ENCODE measurements at regions not wholly inside any gene's neighbourhood (a gene's known extent, or its start where the extent isn't known, plus 50 kb on each side); places are given as distances from the start of the nearest gene placed in this dataset.

- no peak for TF ChIP-seq REST (IDR thresholded peaks at IDR 0.05; ENCODE audit: unreplicated experiment)
- TF ChIP-seq CTCF (conservative IDR thresholded peaks at IDR 0.05; ENCODE audit: low read depth in 2 of 2) = no peak
- no peak for TF ChIP-seq ZNF331 (CRISPR knock-in tag; IDR thresholded peaks at IDR 0.05; ENCODE audit: low read depth)
- no peak for TF ChIP-seq ETS1 (IDR thresholded peaks at IDR 0.05)
These were observed 190.4 kb upstream of the KRR1 start (continued) for GRCh38 chr12:75701859-75702258.

- no peaks in the 10 kb centered on the region for H3K9me2 ChIP-seq (ENCODE audit: insufficient read depth)
- H3K27ac ChIP-seq (ENCODE audit: low read depth) = no peak overlapping the region
- Mint-ChIP-seq H3K4me3 (no peak overlapping the region), H3K36me3 (ENCODE audit: low read depth) (no peaks in the 10 kb centered on the region), H3K27me3 (ENCODE audit: insufficient read depth, low read depth, poor library complexity) (peaks cover 4% of the 10 kb centered on the region), H3K4me1 (peaks cover 42% of the 10 kb centered on the region), H3K9me3 (no peaks in the 10 kb centered on the region), H3K27ac (peak overlapping the region; percentile 94)
- H3F3A ChIP-seq (replicated peaks; ENCODE audit: low read depth) = no peaks in the 10 kb centered on the region
- no peak overlapping the region for H2AFZ ChIP-seq
- DNase-seq (ENCODE audit: low spot score) (peak; percentile 48), ATAC-seq (peak; percentile 83)
- H3K27me3 ChIP-seq (ENCODE audit: insufficient read depth) = no peaks in the 10 kb centered on the region
- no peak overlapping the region for H3K4me3 ChIP-seq
- no peaks in the 10 kb centered on the region for H3K79me2 ChIP-seq (replicated peaks; ENCODE audit: insufficient read depth)
- H3K4me1 ChIP-seq (ENCODE audit: insufficient read depth) = peaks cover 27% of the 10 kb centered on the region
- TF ChIP-seq ZNF462 (CRISPR knock-in tag; IDR thresholded peaks at IDR 0.05) (no peak), CREB1 (CRISPR knock-in tag; IDR thresholded peaks at IDR 0.05; ENCODE audit: low read depth) (0 out of 2 replicates have a peak, but pooled peaks have one; percentile 14), NANOG (IDR thresholded peaks at IDR 0.05; ENCODE audit: borderline replicate concordance) (no peak)
- no peaks in the 10 kb centered on the region for H4K20me1 ChIP-seq (replicated peaks; ENCODE audit: insufficient read depth)
- no peak overlapping the region for H3K4me2 ChIP-seq
- no peaks in the 10 kb centered on the region for H3K36me3 ChIP-seq (ENCODE audit: insufficient read depth)
These were observed 188.5 kb upstream of the KRR1 start for GRCh38 chr12:75699728-75700496.

Measured in GM23338 (cell line).